K562 (cell line): ENCODE measurements at regions not wholly inside any gene's neighbourhood (a gene's known extent, or its start where the extent isn't known, plus 50 kb on each side); places are given as distances from the start of the nearest gene placed in this dataset.

ENCODE experiments used
- ATAC-seq: fragments of 200-7000 bp; cut with Tn5 transposase; 3 replicates; pipeline ENCODE4 v1.9.1; 2020; ENCODE audit warnings: moderate library complexity
- BruUV-seq: library from RNA; stranded (reverse); fragments of 400-500 nt; replicated peaks from 2 replicates; lab custom pipeline; 2021; lab: Mats Ljungman, UMichigan
- CTCF ChIA-PET: fragments of 300-600 bp; formaldehyde crosslinking; extraction: SDS; loops from one replicate; lab custom pipeline; 2021; ENCODE audit warnings: low intra/inter-chr PET ratio; lab: Yijun Ruan, JAX
- POLR2A ChIA-PET: fragments of 300-600, 350-650 bp; sonication (Branson Sonifier 250); formaldehyde crosslinking; extraction: SDS; loops from one replicate; lab custom pipeline; 2021; ENCODE audit warnings: antibody characterized with exemption, inconsistent platforms; lab: Yijun Ruan, JAX
- DNase-seq, 4 experiments: peaks; one replicate each; pipeline versions ENCODE4 v3.0.0 to v3.0.0-alpha.2; 2011 to 2018; ENCODE audit warnings: low spot score in 3 of 4, mixed read lengths in 3 of 4; ENCODE audit errors: extremely low read depth in 1 of 4
- FAIRE-seq: peaks from 2 replicates; lab custom pipeline; 2011; peaks lifted over from hg19 to GRCh38; lab: Jason Lieb, UNC
- H2AFZ ChIP-seq: 2 replicates; pipeline ENCODE4 v1.6.0; 2011; ENCODE audit warnings: low read depth, low read length, control low read depth, inconsistent platforms
- H3K27ac ChIP-seq: fragments of 200-600 bp; 3 replicates; pipeline ENCODE4 v1.8.0; 2011; ENCODE audit warnings: low read depth, mild to moderate bottlenecking, control low read depth, inconsistent platforms, low read length, moderate library complexity, mixed read lengths; ENCODE audit errors: extremely low read depth
- H3K27me3 ChIP-seq, 2 experiments: fragments of 300-600 bp in 1 of 2; 2 replicates in 1 of 2; 3 replicates in 1 of 2; pipeline versions ENCODE4 v1.6.0 to v1.8.0; 2011; ENCODE audit warnings: inconsistent platforms in 2 of 2, low read length in 2 of 2, mild to moderate bottlenecking in 1 of 2, mixed read lengths in 1 of 2, moderate library complexity in 1 of 2; ENCODE audit not compliant: control insufficient read depth in 2 of 2, insufficient read depth in 2 of 2
- H3K36me3 ChIP-seq: fragments of 300-600 bp; 3 replicates; pipeline ENCODE4 v1.8.0; 2011; ENCODE audit warnings: mild to moderate bottlenecking, low read length, inconsistent platforms; ENCODE audit not compliant: control insufficient read depth, insufficient read depth
- H3K4me1 ChIP-seq, 2 experiments: fragments of 200-600 bp in 1 of 2; replicated peaks in 1 of 2; 2 replicates in 1 of 2; 3 replicates in 1 of 2; pipeline versions ENCODE4 v1.5.1 to v1.8.0; 2011; ENCODE audit warnings: inconsistent platforms in 2 of 2, low read length in 2 of 2, mild to moderate bottlenecking in 1 of 2, mixed read lengths in 1 of 2, moderate library complexity in 1 of 2; ENCODE audit not compliant: control insufficient read depth in 2 of 2, insufficient read depth in 2 of 2
- H3K4me2 ChIP-seq: 2 replicates; pipeline ENCODE4 v1.6.1; 2011; ENCODE audit warnings: low read length, control low read depth, inconsistent platforms, mixed read lengths; ENCODE audit not compliant: insufficient read depth
- H3K4me3 ChIP-seq: fragments of 200-600 bp; sonication (generic), shearing (Covaris generic); 2 replicates; pipeline ENCODE4 v1.5.1; 2016; ENCODE audit warnings: control low read depth, inconsistent platforms
- H3K79me2 ChIP-seq: fragments of 200-600 bp; 3 replicates; pipeline ENCODE4 v1.8.0; 2011; ENCODE audit warnings: low read length, inconsistent platforms; ENCODE audit not compliant: control insufficient read depth, insufficient read depth
- H3K9ac ChIP-seq, 2 experiments: 2 replicates each; pipeline versions ENCODE4 v1.6.0 to v1.6.1; 2011; ENCODE audit warnings: low read depth in 2 of 2, low read length in 2 of 2, control low read depth in 1 of 2, inconsistent platforms in 1 of 2, mild to moderate bottlenecking in 1 of 2, mixed read lengths in 1 of 2; ENCODE audit not compliant: insufficient read depth in 1 of 2
- H3K9me1 ChIP-seq: one replicate; pipeline ENCODE4 v1.6.0; 2011; ENCODE audit warnings: inconsistent platforms, mild to moderate bottlenecking, low read length, moderate library complexity; ENCODE audit not compliant: control insufficient read depth, insufficient read depth
- H3K9me3 ChIP-seq: replicated peaks from 2 replicates; pipeline ENCODE4 v1.5.1; 2011; ENCODE audit warnings: low read depth, low read length, inconsistent platforms; ENCODE audit not compliant: control insufficient read depth, insufficient read depth
- H4K20me1 ChIP-seq: replicated peaks from 2 replicates; pipeline ENCODE4 v1.6.1; 2011; ENCODE audit warnings: low read length, inconsistent platforms, mixed read lengths; ENCODE audit not compliant: control insufficient read depth, insufficient read depth
- EGR1 ChIP-seq: fragments of 450-650 bp; conservative IDR thresholded peaks from 2 replicates; pipeline ENCODE4 v1.6.1; 2017; ENCODE audit warnings: mild to moderate bottlenecking
- FOSL1 ChIP-seq: fragments of 200-800 bp; sonication (Bioruptor generic); conservative IDR thresholded peaks from 2 replicates; pipeline ENCODE4 v1.6.1; 2016; ENCODE audit warnings: missing genetic modification characterization, missing compliant biosample characterization
- FOXK2 ChIP-seq, 2 experiments: fragments of 450-650 bp; IDR thresholded peaks in 1 of 2; conservative IDR thresholded peaks in 1 of 2; 2 replicates each; pipeline ENCODE4 v1.6.1; 2016; ENCODE audit warnings: low read depth in 2 of 2, mild to moderate bottlenecking in 1 of 2
- HDAC6 ChIP-seq: IDR thresholded peaks from 2 replicates; pipeline ENCODE4 v1.6.1; 2012; ENCODE audit warnings: low read depth, mild to moderate bottlenecking, control low read depth, inconsistent platforms, low read length, moderate library complexity
- JUN ChIP-seq, 2 experiments: sonication (generic) in 1 of 2; formaldehyde crosslinking in 1 of 2; IDR thresholded peaks; 2 replicates each; pipeline versions ENCODE4 v1.6.1 to v1.8.0; 2012 to 2022; ENCODE audit warnings: borderline replicate concordance in 2 of 2, mild to moderate bottlenecking in 2 of 2, improper control_type of control experiment in 1 of 2, low read depth in 1 of 2, low read length in 1 of 2, missing genetic modification reagents in 1 of 2
- JUND ChIP-seq, 2 experiments: IDR thresholded peaks; 2 replicates in 1 of 2; 3 replicates in 1 of 2; pipeline ENCODE4 v1.6.1; 2011; ENCODE audit warnings: borderline replicate concordance in 2 of 2, low read depth in 2 of 2, low read length in 2 of 2, improper control_type of control experiment in 1 of 2, missing biosample characterization in 1 of 2, missing genetic modification characterization in 1 of 2, missing genetic modification reagents in 1 of 2
- KLF13 ChIP-seq: fragments of 450-650 bp; IDR thresholded peaks from 2 replicates; pipeline ENCODE4 v1.6.1; 2016; ENCODE audit warnings: missing genetic modification characterization, low read depth, mild to moderate bottlenecking, missing compliant biosample characterization, moderate library complexity, borderline replicate concordance
- RBM17 ChIP-seq: fragments of 200-400 bp; formaldehyde crosslinking; IDR thresholded peaks from 2 replicates; pipeline ENCODE4 v1.6.1; 2017; ENCODE audit warnings: low read depth, mild to moderate bottlenecking, low read length, borderline replicate concordance
- RNF2 ChIP-seq: sonication (generic); IDR thresholded peaks from 2 replicates; pipeline ENCODE4 v1.6.1; 2016
- SRSF9 ChIP-seq: fragments of 200-400 bp; formaldehyde crosslinking; IDR thresholded peaks from 2 replicates; pipeline ENCODE4 v1.6.1; 2017; ENCODE audit warnings: low read depth, low read length, borderline replicate concordance
- WGBS: fragments of 100-300 bp; shearing (Covaris generic); methylation state at CpG from one replicate; pipeline ENCODE4 v1.1.6; 2016; ENCODE audit warnings: low coverage, mixed read lengths; ENCODE audit not compliant: insufficient coverage; ENCODE audit errors: missing lambda C conversion rate; 5-methylcytosine and 5-hydroxymethylcytosine counted together
- in situ Hi-C: fragments of 300-500 bp; cut with MboI; formaldehyde crosslinking; loops from 4 replicates; pipeline ENCODE4 v1.15.0; 2018; ENCODE audit warnings: inconsistent platforms, mixed read lengths
- intact Hi-C: fragments of 100-400 bp; cut with micrococcal nuclease; formaldehyde crosslinking; loops from 2 replicates; pipeline ENCODE4 v1.14.2; 2022
- TF ChIP-seq, protein P1 (sequence below), 2 experiments: fragments of 450-650 bp in 1 of 2; sonication (generic) in 1 of 2; formaldehyde crosslinking in 1 of 2; IDR thresholded peaks in 1 of 2; conservative IDR thresholded peaks in 1 of 2; 2 replicates each; pipeline versions ENCODE4 v1.6.1 to v1.8.1; 2016 to 2023; ENCODE audit warnings: mild to moderate bottlenecking in 2 of 2, moderate library complexity in 2 of 2, inconsistent platforms in 1 of 2, missing genetic modification reagents in 1 of 2
- TF ChIP-seq, protein P2 (sequence below): fragments of 250-450 bp; sonication (Bioruptor Pico); IDR thresholded peaks from 2 replicates; pipeline ENCODE4 v1.4.0; 2020

DNA sequence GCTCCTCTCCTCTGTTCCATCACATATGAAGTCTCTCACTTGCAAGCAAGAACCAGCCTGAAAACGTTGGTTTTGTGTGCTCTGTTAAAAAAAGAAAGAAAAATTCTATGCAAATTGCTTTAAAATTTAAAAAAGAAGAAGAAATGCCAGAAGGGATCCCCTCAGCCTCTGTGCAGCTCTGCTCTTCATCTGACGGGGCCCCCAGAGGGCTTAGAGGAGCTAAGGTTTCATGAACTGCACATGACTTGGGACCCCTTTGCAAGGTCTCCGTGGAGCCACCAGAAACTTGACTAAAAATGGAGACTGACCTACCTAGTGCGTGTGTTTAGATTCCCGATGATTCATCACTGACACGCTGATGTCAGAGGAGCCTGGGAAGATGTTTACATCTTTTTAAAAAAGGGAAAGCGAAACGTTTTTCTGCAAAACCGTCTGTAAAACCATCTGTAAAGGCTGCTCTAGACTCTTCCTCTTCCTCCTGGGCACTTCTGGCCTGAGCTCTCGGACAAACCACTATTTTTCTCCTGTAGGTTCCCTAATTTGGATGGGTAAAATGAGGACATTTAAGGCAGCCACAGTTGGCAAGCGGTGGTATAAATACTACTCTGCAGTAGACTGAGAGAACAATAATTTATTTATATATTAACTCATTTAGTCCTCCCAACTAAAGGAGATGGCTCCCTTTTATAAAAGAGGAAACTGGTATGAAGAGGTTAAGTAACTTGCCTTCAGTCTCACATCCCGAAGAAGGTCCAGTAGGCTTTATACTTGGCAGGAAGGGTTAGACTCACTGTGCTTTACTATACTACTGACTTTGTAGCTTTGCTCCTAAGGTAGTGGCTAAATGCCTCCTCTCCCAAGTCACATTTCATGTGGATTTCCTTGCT is 67.2 kb upstream of the POLG start:
- H3K79me2 ChIP-seq: no peaks in the 10 kb centered on the region
- H3K27ac ChIP-seq: no peak overlapping the region
- peak in 1 of 4 experiments; percentile 15 for DNase-seq
- FAIRE-seq: no peak
- H3K4me1 ChIP-seq: peaks cover 0 to 21% of the 10 kb centered on the region in 2 experiments; a peak in 3 of 5 replicates
- H3K9me1 ChIP-seq: no peaks in the 10 kb centered on the region
- peaks cover 23 to 37% of the 10 kb centered on the region in 2 experiments for H3K27me3 ChIP-seq
- no peaks in the 10 kb centered on the region for H3K36me3 ChIP-seq
- in situ Hi-C loops (no loop called here), intact Hi-C loops (no loop called here)
- H3K9me3 ChIP-seq: no peaks in the 10 kb centered on the region
- 2% methylated on average over 12 of the region's 12 CpGs for WGBS
- no peak overlapping the region for H3K4me3 ChIP-seq
- ATAC-seq: no peak
- BruUV-seq: no TSS peak
- no peak overlapping the region for H2AFZ ChIP-seq
- H3K4me2 ChIP-seq: no peak overlapping the region
- ChIA-PET CTCF (interaction anchor here (3.3 kb wide), 1 partner anchor 43 kb away, joined by 15 read pairs; no protein-coding TSS in a partner anchor), POLR2A (interaction anchor here (0.6 to 0.7 kb wide), 2 partner anchors 33 to 530 kb away, joined by 3 to 5 read pairs; no protein-coding TSS in a partner anchor)
- peaks cover 3% of the 10 kb centered on the region; the same call in 1 of the 2 replicates for H4K20me1 ChIP-seq
- no peak overlapping the region for H3K9ac ChIP-seq
- TF ChIP-seq KLF13 (no peak), FOXK2 (conservative IDR thresholded peaks at IDR 0.05 in 1 of 2, IDR thresholded peaks at IDR 0.05 in 1 of 2; ENCODE audit: low read depth in 2 of 2) (peak; percentile 51 to 59; a peak in 2 of 4 replicates), SRSF9 (no peak), JUN (IDR thresholded peaks at IDR 0.05; ENCODE audit: borderline replicate concordance, low read depth, low read length) (peak; percentile 66; the same call in 1 of the 2 replicates), JUN (CRISPR knock-in tag; IDR thresholded peaks at IDR 0.05; ENCODE audit: borderline replicate concordance) (no peak), JUND (IDR thresholded peaks at IDR 0.05; ENCODE audit: borderline replicate concordance, low read depth, low read length) (peak; percentile 67; the same call in 1 of the 2 replicates), JUND (tag; IDR thresholded peaks at IDR 0.05; ENCODE audit: borderline replicate concordance, low read depth, low read length) (peak; percentile 69; the same call in 1 of the 3 replicates), RNF2 (no peak), FOSL1 (tag) (peak; percentile 83), EGR1 (no peak), RBM17 (no peak), HDAC6 (no peak)
- TF ChIP-seq, protein P1, sequence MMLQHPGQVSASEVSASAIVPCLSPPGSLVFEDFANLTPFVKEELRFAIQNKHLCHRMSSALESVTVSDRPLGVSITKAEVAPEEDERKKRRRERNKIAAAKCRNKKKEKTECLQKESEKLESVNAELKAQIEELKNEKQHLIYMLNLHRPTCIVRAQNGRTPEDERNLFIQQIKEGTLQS (IDR thresholded peaks at IDR 0.05): peak; percentile 75
- TF ChIP-seq, protein P1 (CRISPR knock-in tag; conservative IDR thresholded peaks at IDR 0.05): no peak
- TF ChIP-seq, protein P2, sequence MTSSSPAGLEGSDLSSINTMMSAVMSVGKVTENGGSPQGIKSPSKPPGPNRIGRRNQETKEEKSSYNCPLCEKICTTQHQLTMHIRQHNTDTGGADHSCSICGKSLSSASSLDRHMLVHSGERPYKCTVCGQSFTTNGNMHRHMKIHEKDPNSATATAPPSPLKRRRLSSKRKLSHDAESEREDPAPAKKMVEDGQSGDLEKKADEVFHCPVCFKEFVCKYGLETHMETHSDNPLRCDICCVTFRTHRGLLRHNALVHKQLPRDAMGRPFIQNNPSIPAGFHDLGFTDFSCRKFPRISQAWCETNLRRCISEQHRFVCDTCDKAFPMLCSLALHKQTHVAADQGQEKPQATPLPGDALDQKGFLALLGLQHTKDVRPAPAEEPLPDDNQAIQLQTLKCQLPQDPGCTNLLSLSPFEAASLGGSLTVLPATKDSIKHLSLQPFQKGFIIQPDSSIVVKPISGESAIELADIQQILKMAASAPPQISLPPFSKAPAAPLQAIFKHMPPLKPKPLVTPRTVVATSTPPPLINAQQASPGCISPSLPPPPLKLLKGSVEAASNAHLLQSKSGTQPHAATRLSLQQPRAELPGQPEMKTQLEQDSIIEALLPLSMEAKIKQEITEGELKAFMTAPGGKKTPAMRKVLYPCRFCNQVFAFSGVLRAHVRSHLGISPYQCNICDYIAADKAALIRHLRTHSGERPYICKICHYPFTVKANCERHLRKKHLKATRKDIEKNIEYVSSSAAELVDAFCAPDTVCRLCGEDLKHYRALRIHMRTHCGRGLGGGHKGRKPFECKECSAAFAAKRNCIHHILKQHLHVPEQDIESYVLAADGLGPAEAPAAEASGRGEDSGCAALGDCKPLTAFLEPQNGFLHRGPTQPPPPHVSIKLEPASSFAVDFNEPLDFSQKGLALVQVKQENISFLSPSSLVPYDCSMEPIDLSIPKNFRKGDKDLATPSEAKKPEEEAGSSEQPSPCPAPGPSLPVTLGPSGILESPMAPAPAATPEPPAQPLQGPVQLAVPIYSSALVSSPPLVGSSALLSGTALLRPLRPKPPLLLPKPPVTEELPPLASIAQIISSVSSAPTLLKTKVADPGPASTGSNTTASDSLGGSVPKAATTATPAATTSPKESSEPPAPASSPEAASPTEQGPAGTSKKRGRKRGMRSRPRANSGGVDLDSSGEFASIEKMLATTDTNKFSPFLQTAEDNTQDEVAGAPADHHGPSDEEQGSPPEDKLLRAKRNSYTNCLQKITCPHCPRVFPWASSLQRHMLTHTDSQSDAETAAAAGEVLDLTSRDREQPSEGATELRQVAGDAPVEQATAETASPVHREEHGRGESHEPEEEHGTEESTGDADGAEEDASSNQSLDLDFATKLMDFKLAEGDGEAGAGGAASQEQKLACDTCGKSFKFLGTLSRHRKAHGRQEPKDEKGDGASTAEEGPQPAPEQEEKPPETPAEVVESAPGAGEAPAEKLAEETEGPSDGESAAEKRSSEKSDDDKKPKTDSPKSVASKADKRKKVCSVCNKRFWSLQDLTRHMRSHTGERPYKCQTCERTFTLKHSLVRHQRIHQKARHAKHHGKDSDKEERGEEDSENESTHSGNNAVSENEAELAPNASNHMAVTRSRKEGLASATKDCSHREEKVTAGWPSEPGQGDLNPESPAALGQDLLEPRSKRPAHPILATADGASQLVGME (CRISPR knock-in tag): no peak
